Fibroblast of mammary gland (primary cell): ENCODE measurements at regions not wholly inside any gene's neighbourhood (a gene's known extent, or its start where the extent isn't known, plus 50 kb on each side); places are given as distances from the start of the nearest gene placed in this dataset.

Source experiments
- DNase-seq: peaks from one replicate; pipeline ENCODE4 v3.0.0-alpha.2; 2010; ENCODE audit warnings: low read depth
- H3K4me3 ChIP-seq: 2 replicates; pipeline ENCODE4 v1.5.1; 2011; ENCODE audit warnings: low read depth, mild to moderate bottlenecking, low read length, moderate library complexity; ENCODE audit not compliant: control insufficient read depth
- TF ChIP-seq, protein P1 (sequence below): conservative IDR thresholded peaks from 2 replicates; pipeline ENCODE4 v1.5.1; 2011; ENCODE audit warnings: low read depth, low read length, inconsistent platforms; ENCODE audit not compliant: control insufficient read depth, insufficient read depth

DNA sequence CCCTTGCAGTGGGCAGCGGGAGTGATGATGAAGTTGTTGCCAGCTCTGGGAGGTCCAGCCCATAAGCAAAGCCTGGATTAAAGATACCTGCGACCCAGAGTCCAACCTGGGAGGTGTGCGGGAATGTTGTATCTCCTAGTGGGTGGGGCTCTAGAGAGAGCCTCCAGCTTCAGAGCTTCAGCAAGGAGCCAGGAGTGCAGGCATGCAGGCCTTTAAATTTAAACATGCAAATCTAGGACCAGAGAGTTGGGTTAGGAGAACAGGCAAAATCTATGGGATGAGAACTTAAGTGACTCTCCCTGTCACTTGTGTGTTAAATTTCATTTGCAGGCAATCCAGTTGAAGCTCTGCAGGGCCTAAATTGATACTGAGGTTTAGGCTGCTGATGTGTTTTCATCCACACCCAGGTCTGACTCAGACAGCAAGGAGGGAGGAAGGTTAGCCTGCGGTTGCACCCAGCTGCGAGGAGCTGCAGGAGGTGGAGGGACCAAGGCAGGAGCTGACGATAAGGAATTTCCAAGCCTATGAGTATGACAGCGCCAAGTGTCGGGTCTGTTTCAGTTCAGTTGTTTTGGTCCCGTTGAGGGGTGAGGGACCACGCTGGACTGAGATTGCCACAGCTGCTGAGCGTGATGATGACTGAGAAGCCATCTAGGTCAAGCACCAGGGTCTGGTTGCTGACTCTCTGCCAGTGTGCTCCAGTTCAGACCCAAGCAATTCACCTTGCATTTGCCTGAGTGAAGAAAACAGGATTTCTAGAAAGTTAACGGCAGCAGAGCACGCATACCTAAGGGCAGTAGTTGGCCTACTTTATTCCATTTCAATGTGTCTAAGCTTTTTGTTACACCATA lies 243.0 kb downstream of the ICE1 start:
- DNase-seq: no peak
- H3K4me3 ChIP-seq: no peak overlapping the region
- TF ChIP-seq, protein P1, sequence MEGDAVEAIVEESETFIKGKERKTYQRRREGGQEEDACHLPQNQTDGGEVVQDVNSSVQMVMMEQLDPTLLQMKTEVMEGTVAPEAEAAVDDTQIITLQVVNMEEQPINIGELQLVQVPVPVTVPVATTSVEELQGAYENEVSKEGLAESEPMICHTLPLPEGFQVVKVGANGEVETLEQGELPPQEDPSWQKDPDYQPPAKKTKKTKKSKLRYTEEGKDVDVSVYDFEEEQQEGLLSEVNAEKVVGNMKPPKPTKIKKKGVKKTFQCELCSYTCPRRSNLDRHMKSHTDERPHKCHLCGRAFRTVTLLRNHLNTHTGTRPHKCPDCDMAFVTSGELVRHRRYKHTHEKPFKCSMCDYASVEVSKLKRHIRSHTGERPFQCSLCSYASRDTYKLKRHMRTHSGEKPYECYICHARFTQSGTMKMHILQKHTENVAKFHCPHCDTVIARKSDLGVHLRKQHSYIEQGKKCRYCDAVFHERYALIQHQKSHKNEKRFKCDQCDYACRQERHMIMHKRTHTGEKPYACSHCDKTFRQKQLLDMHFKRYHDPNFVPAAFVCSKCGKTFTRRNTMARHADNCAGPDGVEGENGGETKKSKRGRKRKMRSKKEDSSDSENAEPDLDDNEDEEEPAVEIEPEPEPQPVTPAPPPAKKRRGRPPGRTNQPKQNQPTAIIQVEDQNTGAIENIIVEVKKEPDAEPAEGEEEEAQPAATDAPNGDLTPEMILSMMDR: no peak

DNA sequence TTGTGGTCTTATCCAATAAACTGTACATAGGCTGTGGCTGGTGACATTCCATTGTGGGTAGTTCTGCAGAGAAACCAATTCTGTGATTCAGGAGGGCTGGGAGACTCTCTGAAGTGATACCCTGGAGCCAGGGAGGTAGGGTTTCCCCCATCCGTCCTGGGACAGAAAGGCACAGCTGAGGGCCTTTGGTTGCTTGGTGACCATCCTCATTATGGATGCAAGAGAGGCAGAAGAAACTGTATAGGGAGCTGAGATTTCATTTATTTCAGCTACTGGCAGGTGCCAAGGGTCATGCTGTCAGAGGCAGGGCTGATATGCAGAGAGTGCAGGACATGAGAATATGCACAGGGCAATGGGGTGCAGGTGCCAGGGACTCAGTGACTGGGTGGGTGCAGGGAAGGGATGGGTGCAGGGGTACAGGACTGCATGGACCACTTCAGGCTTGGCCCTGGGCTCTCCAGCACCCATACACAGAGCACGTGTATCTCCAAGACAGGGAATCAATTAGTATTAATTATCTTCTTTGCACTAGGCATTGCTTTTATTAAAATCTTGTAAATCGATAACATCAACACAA lies 236.5 kb downstream of the ICE1 start:
- TF ChIP-seq, protein P1: no peak
- DNase-seq: no peak
- no peak overlapping the region for H3K4me3 ChIP-seq

DNA sequence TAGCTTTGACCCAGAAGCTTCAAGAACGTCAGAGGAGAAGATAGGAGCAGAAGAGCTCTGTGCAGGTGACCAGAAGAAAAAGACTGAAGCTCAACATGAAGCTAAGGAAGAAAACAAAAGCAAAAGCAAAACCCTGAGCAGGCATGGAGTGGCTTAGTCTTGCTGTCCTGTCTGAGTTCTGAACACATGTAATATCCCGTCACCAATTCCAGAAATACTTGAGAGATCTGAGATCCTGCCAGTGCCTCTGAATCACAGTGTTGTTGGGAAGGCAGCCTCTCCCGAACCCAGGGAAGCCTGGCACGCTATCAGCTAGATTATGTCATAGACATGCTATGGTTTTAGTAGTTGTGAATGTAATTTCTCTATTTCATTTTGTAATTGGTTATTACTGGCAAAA lies 235.7 kb downstream of the ICE1 start:
- TF ChIP-seq, protein P1: no peak
- DNase-seq: peak; percentile 45
- no peak overlapping the region for H3K4me3 ChIP-seq

DNA sequence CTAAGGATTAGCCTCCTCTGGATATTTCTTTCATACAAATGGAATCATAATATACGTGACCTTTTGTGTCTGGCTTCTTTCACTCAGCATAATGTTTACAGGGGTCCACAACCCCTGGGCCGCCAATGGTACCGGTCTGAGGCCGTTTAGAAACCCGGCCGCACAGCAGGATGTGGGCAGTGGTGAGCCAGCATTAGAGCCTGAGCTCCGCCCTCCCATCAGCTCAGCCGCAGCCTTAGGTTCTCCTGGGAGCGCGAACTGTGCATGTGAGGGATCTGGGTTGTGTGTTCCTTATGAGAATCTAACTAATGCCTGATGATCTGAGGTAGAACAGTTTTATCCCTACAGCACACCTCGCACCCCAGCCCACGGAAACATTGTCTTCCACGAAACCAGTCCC lies 229.7 kb downstream of the ICE1 start:
- TF ChIP-seq, protein P1: no peak
- no peak for DNase-seq
- no peak overlapping the region for H3K4me3 ChIP-seq

DNA sequence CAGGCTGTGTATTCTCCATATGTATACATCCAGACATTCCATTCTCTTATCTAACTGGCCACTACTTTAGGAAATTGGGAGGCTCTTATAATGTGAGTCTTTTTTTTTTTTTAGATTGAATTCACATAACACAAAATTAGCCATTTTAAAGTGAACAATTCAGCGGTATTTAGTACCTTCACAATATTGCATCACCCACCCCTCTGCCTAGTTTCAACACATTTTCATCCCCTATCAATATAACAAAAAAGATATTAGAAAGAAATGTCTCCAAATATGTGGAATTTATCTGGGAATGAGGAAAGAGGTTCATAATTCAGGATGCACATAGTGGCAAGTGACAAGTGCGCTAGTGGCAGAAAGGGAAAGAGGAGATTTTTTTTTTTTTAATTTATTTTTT lies 228.5 kb downstream of the ICE1 start:
- TF ChIP-seq, protein P1: no peak
- DNase-seq: no peak
- H3K4me3 ChIP-seq: no peak overlapping the region

DNA sequence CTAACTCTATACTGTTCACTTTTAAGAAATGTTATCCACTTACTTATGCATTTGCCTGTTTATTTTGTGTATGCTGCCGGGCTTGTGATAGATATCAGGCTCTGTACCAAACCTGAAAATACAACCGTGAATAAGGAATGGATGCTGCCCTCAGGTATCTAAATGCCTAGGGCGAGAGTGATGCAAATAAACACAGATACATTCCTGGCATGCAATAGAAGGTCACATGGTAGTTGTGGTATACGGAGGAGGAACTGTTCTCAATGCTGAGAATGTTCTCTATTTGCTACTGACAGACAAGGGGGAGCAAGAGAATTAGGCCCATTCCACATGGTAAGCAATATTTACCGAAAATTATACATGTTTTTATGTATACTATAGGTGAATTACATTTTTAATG lies 227.8 kb downstream of the ICE1 start:
- no peak for DNase-seq
- no peak overlapping the region for H3K4me3 ChIP-seq

More for the DNA sequence above, 227.8 kb downstream of the ICE1 start:
- TF ChIP-seq, protein P1: no peak
